Rectal smooth muscle tissue (tissue), 1 donor: ENCODE measurements at regions not wholly inside any gene's neighbourhood (a gene's known extent, or its start where the extent isn't known, plus 50 kb on each side); places are given as distances from the start of the nearest gene placed in this dataset.

Experiments
- H3K27ac ChIP-seq: one replicate; pipeline ENCODE4 v1.7.0; 2013; ENCODE audit warnings: low read depth, low read length, inconsistent platforms
- H3K27me3 ChIP-seq: one replicate; pipeline ENCODE4 v1.7.0; 2013; ENCODE audit warnings: low read length; ENCODE audit not compliant: control insufficient read depth, insufficient read depth
- H3K36me3 ChIP-seq: one replicate; pipeline ENCODE4 v1.7.0; 2013; ENCODE audit warnings: low read length; ENCODE audit not compliant: control insufficient read depth, insufficient read depth
- H3K4me1 ChIP-seq: one replicate; pipeline ENCODE4 v1.7.0; 2013; ENCODE audit warnings: low read length; ENCODE audit not compliant: control insufficient read depth, insufficient read depth
- H3K4me3 ChIP-seq: one replicate; pipeline ENCODE4 v1.7.0; 2013; ENCODE audit warnings: low read length
- H3K9ac ChIP-seq: one replicate; pipeline ENCODE4 v1.7.0; 2013; ENCODE audit warnings: low read length

GRCh38 chr18:44025421-44025820 is 655.3 kb upstream of the SETBP1 start:
- Histone ChIP-seq H3K36me3 (no peaks in the 10 kb centered on the region), H3K4me3 (no peak overlapping the region), H3K9ac (no peak overlapping the region), H3K27me3 (no peaks in the 10 kb centered on the region), H3K4me1 (no peaks in the 10 kb centered on the region), H3K27ac (no peak overlapping the region)

- H3K4me3 ChIP-seq: no peak overlapping the region
- H3K36me3 ChIP-seq: no peaks in the 10 kb centered on the region
- H3K9ac ChIP-seq: no peak overlapping the region
- H3K27ac ChIP-seq: no peak overlapping the region
- no peaks in the 10 kb centered on the region for H3K27me3 ChIP-seq
- no peaks in the 10 kb centered on the region for H3K4me1 ChIP-seq
Observed at GRCh38 chr18:44028109-44028508, 652.6 kb upstream of the SETBP1 start.

GRCh38 chr18:44031063-44031462 is 649.6 kb upstream of the SETBP1 start:
- Histone ChIP-seq H3K27me3 (no peaks in the 10 kb centered on the region), H3K9ac (no peak overlapping the region), H3K4me1 (no peaks in the 10 kb centered on the region), H3K4me3 (no peak overlapping the region), H3K36me3 (no peaks in the 10 kb centered on the region), H3K27ac (no peak overlapping the region)

GRCh38 chr18:44033144-44033701 is 647.5 kb upstream of the SETBP1 start:
- Histone ChIP-seq H3K36me3 (no peaks in the 10 kb centered on the region), H3K4me3 (no peak overlapping the region), H3K4me1 (no peaks in the 10 kb centered on the region), H3K27me3 (no peaks in the 10 kb centered on the region), H3K9ac (no peak overlapping the region), H3K27ac (no peak overlapping the region)

- Histone ChIP-seq H3K9ac (no peak overlapping the region), H3K27ac (no peak overlapping the region)
Observed at GRCh38 chr18:44035554-44035953, 645.1 kb upstream of the SETBP1 start.

GRCh38 chr18:44036501-44036900 is 644.2 kb upstream of the SETBP1 start:
- H3K9ac ChIP-seq: no peak overlapping the region
- no peaks in the 10 kb centered on the region for H3K27me3 ChIP-seq
- no peak overlapping the region for H3K27ac ChIP-seq
- H3K36me3 ChIP-seq: no peaks in the 10 kb centered on the region
- H3K4me3 ChIP-seq: no peak overlapping the region
- no peaks in the 10 kb centered on the region for H3K4me1 ChIP-seq

More at GRCh38 chr18:44035554-44035953, 645.1 kb upstream of the SETBP1 start:
- Histone ChIP-seq H3K4me1 (no peaks in the 10 kb centered on the region), H3K4me3 (no peak overlapping the region), H3K27me3 (no peaks in the 10 kb centered on the region), H3K36me3 (no peaks in the 10 kb centered on the region)

- Histone ChIP-seq H3K27me3 (no peaks in the 10 kb centered on the region), H3K27ac (no peak overlapping the region), H3K4me1 (no peaks in the 10 kb centered on the region), H3K4me3 (no peak overlapping the region), H3K36me3 (no peaks in the 10 kb centered on the region), H3K9ac (no peak overlapping the region)
Observed at GRCh38 chr18:44039216-44039615, 641.5 kb upstream of the SETBP1 start.

GRCh38 chr18:44039826-44040225 is 640.9 kb upstream of the SETBP1 start:
- no peak overlapping the region for H3K4me3 ChIP-seq
- no peak overlapping the region for H3K27ac ChIP-seq
- H3K9ac ChIP-seq: no peak overlapping the region
- no peaks in the 10 kb centered on the region for H3K36me3 ChIP-seq
- H3K27me3 ChIP-seq: no peaks in the 10 kb centered on the region
- no peaks in the 10 kb centered on the region for H3K4me1 ChIP-seq

- Histone ChIP-seq H3K27me3 (no peaks in the 10 kb centered on the region), H3K4me3 (no peak overlapping the region), H3K27ac (no peak overlapping the region), H3K4me1 (no peaks in the 10 kb centered on the region), H3K36me3 (no peaks in the 10 kb centered on the region), H3K9ac (no peak overlapping the region)
Observed at GRCh38 chr18:44041553-44041952, 639.1 kb upstream of the SETBP1 start.

GRCh38 chr18:44041961-44042360 is 638.7 kb upstream of the SETBP1 start:
- H3K27ac ChIP-seq: no peak overlapping the region
- H3K36me3 ChIP-seq: no peaks in the 10 kb centered on the region
- H3K27me3 ChIP-seq: no peaks in the 10 kb centered on the region
- H3K4me3 ChIP-seq: no peak overlapping the region
- H3K9ac ChIP-seq: no peak overlapping the region
- no peaks in the 10 kb centered on the region for H3K4me1 ChIP-seq

- Histone ChIP-seq H3K27me3 (no peaks in the 10 kb centered on the region), H3K27ac (no peak overlapping the region), H3K4me3 (no peak overlapping the region), H3K36me3 (no peaks in the 10 kb centered on the region), H3K4me1 (no peaks in the 10 kb centered on the region), H3K9ac (no peak overlapping the region)
Observed at GRCh38 chr18:44046376-44046975, 634.2 kb upstream of the SETBP1 start.

- Histone ChIP-seq H3K27me3 (no peaks in the 10 kb centered on the region), H3K4me1 (no peaks in the 10 kb centered on the region), H3K36me3 (no peaks in the 10 kb centered on the region), H3K4me3 (no peak overlapping the region), H3K27ac (no peak overlapping the region), H3K9ac (no peak overlapping the region)
Observed at GRCh38 chr18:44047585-44047984, 633.1 kb upstream of the SETBP1 start.

GRCh38 chr18:44048435-44048834 is 632.3 kb upstream of the SETBP1 start:
- H3K36me3 ChIP-seq: no peaks in the 10 kb centered on the region
- no peaks in the 10 kb centered on the region for H3K27me3 ChIP-seq
- no peak overlapping the region for H3K9ac ChIP-seq
- H3K4me3 ChIP-seq: no peak overlapping the region
- no peaks in the 10 kb centered on the region for H3K4me1 ChIP-seq
- no peak overlapping the region for H3K27ac ChIP-seq
